BE2C (cell line): ENCODE measurements at regions not wholly inside any gene's neighbourhood (a gene's known extent, or its start where the extent isn't known, plus 50 kb on each side); places are given as distances from the start of the nearest gene placed in this dataset.

Experiments
- DNase-seq: peaks from one replicate; pipeline ENCODE4 v3.0.0-alpha.2; 2020
- H3K27me3 ChIP-seq: fragments of 250-450 bp; sonication (Bioruptor Pico); 2 replicates; pipeline ENCODE4 v1.5.1; 2020; ENCODE audit warnings: mild to moderate bottlenecking
- H3K36me3 ChIP-seq: fragments of 250-450 bp; sonication (Bioruptor Pico); 2 replicates; pipeline ENCODE4 v1.5.1; 2020; ENCODE audit warnings: mild to moderate bottlenecking
- H3K4me1 ChIP-seq: fragments of 250-450 bp; sonication (Bioruptor Pico); 2 replicates; pipeline ENCODE4 v1.5.1; 2020
- H3K4me3 ChIP-seq: 2 replicates; pipeline ENCODE4 v1.5.1; 2011; ENCODE audit warnings: low read depth, low read length
- H3K9me3 ChIP-seq: fragments of 250-450 bp; sonication (Bioruptor Pico); 2 replicates; pipeline ENCODE4 v1.5.1; 2020
- TF ChIP-seq, protein P1 (sequence below): IDR thresholded peaks from 2 replicates; pipeline ENCODE4 v1.5.1; 2012; ENCODE audit warnings: mild to moderate bottlenecking, low read depth, low read length

DNA sequence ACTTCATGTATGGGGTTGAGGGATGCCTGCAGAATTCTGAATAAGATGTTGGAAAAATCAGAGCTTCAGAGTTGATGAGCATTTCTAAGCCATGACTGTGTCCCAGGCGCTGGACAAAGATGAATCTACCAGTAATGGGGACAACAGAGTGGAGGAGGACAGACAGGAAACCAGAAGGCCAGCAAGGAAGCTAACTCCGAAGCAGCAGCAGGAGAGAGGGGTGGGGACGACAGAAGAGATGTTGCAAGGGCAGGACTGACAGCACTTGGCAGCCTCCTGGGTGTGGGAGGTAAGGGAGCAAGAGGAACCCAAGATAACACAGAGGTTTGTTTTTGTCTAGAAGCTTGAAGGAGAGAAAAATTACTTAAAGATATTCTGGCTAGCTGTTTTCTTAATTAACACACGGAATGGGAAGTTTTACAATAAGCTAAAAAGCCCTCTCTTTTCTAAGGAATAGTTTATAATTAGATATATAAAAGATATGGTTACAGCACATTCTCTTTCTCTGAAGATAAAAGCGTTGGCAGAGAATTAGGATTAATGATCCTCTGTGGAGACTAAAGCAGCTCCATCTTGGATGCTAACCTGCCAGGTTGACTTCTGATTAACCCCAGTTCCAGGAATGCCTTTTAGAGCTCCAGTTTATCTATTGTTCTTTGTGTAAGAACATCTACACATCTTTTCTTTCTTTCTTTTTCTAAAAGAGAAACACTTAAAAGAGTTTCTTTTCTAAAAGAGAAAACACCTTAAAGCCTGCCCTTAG, 92.7 kb downstream of the TENT5C start:
- no peak overlapping the region for H3K4me3 ChIP-seq
- H3K4me1 ChIP-seq = peaks cover 3% of the 10 kb centered on the region
- no peaks in the 10 kb centered on the region for H3K36me3 ChIP-seq
- DNase-seq = no peak
- TF ChIP-seq, protein P1, sequence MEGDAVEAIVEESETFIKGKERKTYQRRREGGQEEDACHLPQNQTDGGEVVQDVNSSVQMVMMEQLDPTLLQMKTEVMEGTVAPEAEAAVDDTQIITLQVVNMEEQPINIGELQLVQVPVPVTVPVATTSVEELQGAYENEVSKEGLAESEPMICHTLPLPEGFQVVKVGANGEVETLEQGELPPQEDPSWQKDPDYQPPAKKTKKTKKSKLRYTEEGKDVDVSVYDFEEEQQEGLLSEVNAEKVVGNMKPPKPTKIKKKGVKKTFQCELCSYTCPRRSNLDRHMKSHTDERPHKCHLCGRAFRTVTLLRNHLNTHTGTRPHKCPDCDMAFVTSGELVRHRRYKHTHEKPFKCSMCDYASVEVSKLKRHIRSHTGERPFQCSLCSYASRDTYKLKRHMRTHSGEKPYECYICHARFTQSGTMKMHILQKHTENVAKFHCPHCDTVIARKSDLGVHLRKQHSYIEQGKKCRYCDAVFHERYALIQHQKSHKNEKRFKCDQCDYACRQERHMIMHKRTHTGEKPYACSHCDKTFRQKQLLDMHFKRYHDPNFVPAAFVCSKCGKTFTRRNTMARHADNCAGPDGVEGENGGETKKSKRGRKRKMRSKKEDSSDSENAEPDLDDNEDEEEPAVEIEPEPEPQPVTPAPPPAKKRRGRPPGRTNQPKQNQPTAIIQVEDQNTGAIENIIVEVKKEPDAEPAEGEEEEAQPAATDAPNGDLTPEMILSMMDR = no peak
- H3K27me3 ChIP-seq = no peaks in the 10 kb centered on the region; the same call in 1 of the 2 replicates
- no peaks in the 10 kb centered on the region for H3K9me3 ChIP-seq

DNA sequence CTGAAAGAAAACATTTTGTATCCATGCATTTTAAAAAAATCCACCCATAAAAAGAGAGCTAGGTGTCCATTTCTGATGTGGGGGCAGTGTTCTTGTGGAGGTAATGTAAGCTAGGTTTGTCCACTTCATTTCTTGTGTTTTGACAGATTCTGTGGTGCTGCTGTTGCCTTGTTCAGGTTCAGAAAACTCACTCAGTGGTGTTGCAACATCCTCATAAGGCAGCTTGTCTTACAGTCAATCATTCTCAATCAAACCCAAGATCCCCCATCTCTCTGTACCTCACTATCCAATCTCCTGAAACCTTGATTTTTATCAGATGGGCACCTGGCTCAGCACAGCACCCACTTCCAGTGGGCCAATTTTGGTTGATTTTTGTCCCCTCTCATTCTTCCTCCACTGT, 94.1 kb downstream of the TENT5C start:
- H3K9me3 ChIP-seq = no peaks in the 10 kb centered on the region
- peaks cover 3% of the 10 kb centered on the region for H3K4me1 ChIP-seq
- H3K36me3 ChIP-seq = no peaks in the 10 kb centered on the region
- TF ChIP-seq, protein P1 = no peak
- no peak overlapping the region for H3K4me3 ChIP-seq
- H3K27me3 ChIP-seq = no peaks in the 10 kb centered on the region
- no peak for DNase-seq

DNA sequence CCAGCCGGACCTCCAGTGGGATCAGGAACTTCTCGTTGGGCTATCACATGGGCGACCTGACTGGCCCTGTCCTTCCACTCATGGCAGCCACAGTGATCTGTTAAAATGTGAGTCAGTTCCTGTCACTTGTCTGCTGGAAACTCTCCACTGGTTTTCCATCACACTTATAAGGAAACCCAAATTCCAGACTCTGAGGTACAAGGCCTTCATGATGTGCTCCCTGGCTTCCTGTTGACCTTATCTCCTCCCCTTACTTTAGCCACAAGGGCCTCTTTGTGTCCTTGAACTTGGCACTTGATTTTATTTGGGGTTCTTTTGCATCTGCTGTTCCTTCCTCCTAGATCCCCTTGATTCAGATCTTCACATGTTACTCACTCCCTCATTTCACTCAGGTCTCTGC, 96.8 kb downstream of the TENT5C start:
- no peaks in the 10 kb centered on the region for H3K4me1 ChIP-seq
- H3K36me3 ChIP-seq = no peaks in the 10 kb centered on the region
- no peaks in the 10 kb centered on the region for H3K9me3 ChIP-seq
- no peak for DNase-seq
- no peak overlapping the region for H3K4me3 ChIP-seq
- TF ChIP-seq, protein P1 = no peak
- H3K27me3 ChIP-seq = no peaks in the 10 kb centered on the region

DNA sequence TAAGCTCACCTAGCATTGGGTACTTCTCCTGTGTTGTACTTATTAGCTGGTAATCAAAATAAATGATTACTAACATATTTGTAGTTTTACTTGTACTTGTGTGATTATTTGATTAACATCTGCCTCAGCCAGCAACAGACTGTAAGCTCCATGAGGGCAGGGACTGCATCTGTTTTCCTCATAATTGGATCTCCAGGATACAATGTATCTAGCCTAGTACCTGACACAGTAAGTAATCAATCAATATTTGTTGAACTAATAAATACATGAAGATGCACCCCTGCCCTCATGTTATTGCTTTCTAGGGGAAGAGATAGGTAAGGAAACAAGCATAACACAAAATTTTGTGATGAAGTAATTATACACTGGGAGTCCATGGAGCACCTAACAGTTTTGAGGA, 101.5 kb downstream of the TENT5C start:
- Histone ChIP-seq H3K27me3 (no peaks in the 10 kb centered on the region; the same call in 1 of the 2 replicates), H3K4me1 (no peaks in the 10 kb centered on the region), H3K36me3 (no peaks in the 10 kb centered on the region), H3K4me3 (no peak overlapping the region), H3K9me3 (no peaks in the 10 kb centered on the region)
- TF ChIP-seq, protein P1 = no peak
- no peak for DNase-seq

DNA sequence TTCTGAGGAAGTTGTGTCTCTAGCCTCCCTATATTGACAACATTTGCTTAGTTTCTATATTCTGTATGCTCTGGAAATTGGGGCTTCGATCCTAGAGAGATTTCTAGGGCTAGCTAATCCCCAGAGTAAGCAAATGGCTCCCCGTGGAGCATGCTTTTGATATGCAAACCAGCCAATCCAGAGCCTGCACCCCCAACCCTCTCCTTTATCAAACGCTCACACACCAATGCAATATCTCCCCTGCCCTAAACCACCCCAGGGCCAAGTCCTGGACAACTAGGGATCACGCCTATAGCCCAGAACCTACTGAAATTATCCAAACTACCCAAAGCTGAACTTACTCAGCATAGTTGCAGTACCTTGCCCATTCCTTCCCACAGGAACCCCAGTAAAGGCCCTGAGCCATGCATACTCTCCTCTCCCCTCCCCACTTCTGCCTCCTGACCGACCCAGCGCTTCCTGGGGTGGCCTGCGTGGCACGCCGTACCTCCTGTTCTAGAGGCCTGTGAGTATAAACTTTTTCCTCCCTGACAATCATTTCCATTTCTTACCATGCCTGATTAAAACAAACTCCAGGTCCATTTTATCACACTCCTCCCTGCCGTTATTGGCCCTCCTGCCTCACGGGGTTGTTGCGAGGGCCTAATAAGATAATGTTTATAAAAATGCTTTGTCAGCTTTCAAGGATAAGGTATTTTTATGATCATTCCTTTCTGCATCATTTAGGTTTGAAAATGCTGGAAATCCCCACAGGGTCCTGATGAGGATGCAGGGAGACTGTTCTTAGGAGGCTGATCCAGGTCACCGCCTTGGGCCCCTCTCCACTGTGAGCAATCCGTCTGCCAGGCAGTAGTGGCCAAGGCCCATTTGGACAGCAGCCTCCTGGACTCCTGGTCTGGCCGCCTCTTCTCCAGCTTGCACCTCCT, 102.7 kb downstream of the TENT5C start:
- DNase-seq = no peak
- no peaks in the 10 kb centered on the region; the same call in 1 of the 2 replicates for H3K27me3 ChIP-seq
- TF ChIP-seq, protein P1 = no peak
- no peak overlapping the region for H3K4me3 ChIP-seq
- no peaks in the 10 kb centered on the region for H3K36me3 ChIP-seq
- H3K9me3 ChIP-seq = no peaks in the 10 kb centered on the region
- no peaks in the 10 kb centered on the region for H3K4me1 ChIP-seq
